H9 (cell line): ENCODE measurements at regions not wholly inside any gene's neighbourhood (a gene's known extent, or its start where the extent isn't known, plus 50 kb on each side); places are given as distances from the start of the nearest gene placed in this dataset.

ENCODE experiments used
- DNase-seq: peaks from one replicate; pipeline ENCODE4 v3.0.0-alpha.2; 2017
- H2AFZ ChIP-seq: one replicate; pipeline ENCODE4 v1.6.1; 2013; ENCODE audit warnings: mild to moderate bottlenecking, low read length, control low read depth, moderate library complexity
- H2AK5ac ChIP-seq: 2 replicates; pipeline ENCODE4 v1.6.1; 2013; ENCODE audit warnings: low read length, control low read depth, mixed read lengths; ENCODE audit not compliant: insufficient read length
- H2BK120ac ChIP-seq: one replicate; pipeline ENCODE4 v1.6.1; 2013; ENCODE audit warnings: low read depth, mild to moderate bottlenecking, low read length, control low read depth, inconsistent platforms; ENCODE audit not compliant: poor library complexity, severe bottlenecking
- H2BK12ac ChIP-seq: 2 replicates; pipeline ENCODE4 v1.6.1; 2013; ENCODE audit warnings: low read length, control low read depth, mixed read lengths, low read depth; ENCODE audit not compliant: insufficient read length
- H2BK15ac ChIP-seq: 2 replicates; pipeline ENCODE4 v1.6.1; 2013; ENCODE audit warnings: low read depth, low read length, control low read depth
- H2BK20ac ChIP-seq: one replicate; pipeline ENCODE4 v1.6.1; 2013; ENCODE audit warnings: low read depth, mild to moderate bottlenecking, low read length, control low read depth, inconsistent platforms; ENCODE audit not compliant: poor library complexity, severe bottlenecking
- H2BK5ac ChIP-seq: 2 replicates; pipeline ENCODE4 v1.6.1; 2013; ENCODE audit warnings: low read length, control low read depth, mixed read lengths; ENCODE audit not compliant: insufficient read length
- H3K14ac ChIP-seq: 2 replicates; pipeline ENCODE4 v1.6.1; 2013; ENCODE audit warnings: low read length, control low read depth; ENCODE audit not compliant: insufficient read depth
- H3K18ac ChIP-seq: 2 replicates; pipeline ENCODE4 v1.6.1; 2013; ENCODE audit warnings: low read depth, mild to moderate bottlenecking, mixed read lengths, low read length, control low read depth; ENCODE audit not compliant: insufficient read length
- H3K23ac ChIP-seq: 2 replicates; pipeline ENCODE4 v1.6.1; 2013; ENCODE audit warnings: low read length, control low read depth, mixed read lengths, low read depth; ENCODE audit not compliant: insufficient read length
- H3K23me2 ChIP-seq: 2 replicates; pipeline ENCODE4 v1.6.1; 2013; ENCODE audit warnings: low read depth, mild to moderate bottlenecking, mixed read lengths, low read length, control low read depth; ENCODE audit not compliant: insufficient read length, poor library complexity, severe bottlenecking
- H3K27ac ChIP-seq: 2 replicates; pipeline ENCODE4 v1.5.1; 2013; ENCODE audit warnings: low read length, control low read depth, mixed read lengths, low read depth; ENCODE audit not compliant: insufficient read length
- H3K27me3 ChIP-seq: 2 replicates; pipeline ENCODE4 v1.6.1; 2013; ENCODE audit warnings: low read length, control low read depth, inconsistent platforms; ENCODE audit not compliant: insufficient read depth
- H3K4ac ChIP-seq: 2 replicates; pipeline ENCODE4 v1.6.1; 2013; ENCODE audit warnings: low read depth, mild to moderate bottlenecking, control low read depth, inconsistent platforms, low read length, moderate library complexity
- H3K4me1 ChIP-seq: 2 replicates; pipeline ENCODE4 v1.6.1; 2013; ENCODE audit warnings: low read length, control low read depth, inconsistent platforms; ENCODE audit not compliant: insufficient read depth
- H3K4me2 ChIP-seq: 2 replicates; pipeline ENCODE4 v1.6.1; 2013; ENCODE audit warnings: low read length, control low read depth, mixed read lengths; ENCODE audit not compliant: insufficient read length, insufficient read depth
- H3K56ac ChIP-seq: 2 replicates; pipeline ENCODE4 v1.6.1; 2013; ENCODE audit warnings: low read depth, mild to moderate bottlenecking, mixed read lengths, low read length, control low read depth; ENCODE audit not compliant: insufficient read length
- H3K79me1 ChIP-seq: 2 replicates; pipeline ENCODE4 v1.6.1; 2013; ENCODE audit warnings: low read depth, mild to moderate bottlenecking, moderate library complexity, low read length, control low read depth, inconsistent platforms; ENCODE audit not compliant: insufficient read depth, poor library complexity, severe bottlenecking
- H3K79me2 ChIP-seq: 2 replicates; pipeline ENCODE4 v1.6.1; 2013; ENCODE audit warnings: low read length, control low read depth, inconsistent platforms; ENCODE audit not compliant: insufficient read depth
- H3K9ac ChIP-seq: 2 replicates; pipeline ENCODE4 v1.6.1; 2013; ENCODE audit warnings: low read length, control low read depth, mixed read lengths; ENCODE audit not compliant: insufficient read length; ENCODE audit errors: extremely low read depth
- H3K9me3 ChIP-seq: one replicate; pipeline ENCODE4 v1.6.1; 2013; ENCODE audit warnings: low read depth, low read length, inconsistent platforms; ENCODE audit not compliant: control insufficient read depth
- H3T11ph ChIP-seq: one replicate; pipeline ENCODE4 v1.6.1; 2013; ENCODE audit warnings: mild to moderate bottlenecking, low read length, control low read depth, inconsistent platforms
- H4K20me1 ChIP-seq: one replicate; pipeline ENCODE4 v1.6.1; 2013; ENCODE audit not compliant: control insufficient read depth, insufficient read length, insufficient read depth
- H4K5ac ChIP-seq: 2 replicates; pipeline ENCODE4 v1.6.1; 2013; ENCODE audit warnings: low read depth, mild to moderate bottlenecking, mixed read lengths, low read length, control low read depth; ENCODE audit not compliant: insufficient read length
- H4K8ac ChIP-seq: replicated peaks from 2 replicates; pipeline ENCODE4 v1.6.1; 2013; ENCODE audit warnings: low read length, control low read depth, mixed read lengths, low read depth; ENCODE audit not compliant: insufficient read length
- H4K91ac ChIP-seq: 2 replicates; pipeline ENCODE4 v1.6.1; 2013; ENCODE audit warnings: low read depth, mild to moderate bottlenecking, moderate library complexity, mixed read lengths, low read length, control low read depth; ENCODE audit not compliant: insufficient read length
- H3K27ac Mint-ChIP-seq, 3 experiments: 2 replicates in 2 of 3; 3 replicates in 1 of 3; pipeline ENCODE4 v1.8.0; 2020 to 2021; ENCODE audit warnings: mixed read lengths in 3 of 3, mild to moderate bottlenecking in 1 of 3, moderate library complexity in 1 of 3
- H3K27me3 Mint-ChIP-seq: 2 replicates; pipeline ENCODE4 v1.8.0; 2021; ENCODE audit warnings: low read depth, mild to moderate bottlenecking, moderate library complexity, mixed read lengths
- H3K36me3 Mint-ChIP-seq, 3 experiments: 2 replicates in 2 of 3; 3 replicates in 1 of 3; pipeline ENCODE4 v1.8.0; 2020 to 2021; ENCODE audit warnings: low read depth in 3 of 3, mixed read lengths in 3 of 3; ENCODE audit not compliant: insufficient read depth in 1 of 3
- H3K4me1 Mint-ChIP-seq, 2 experiments: 2 replicates each; pipeline ENCODE4 v1.8.0; 2020; ENCODE audit warnings: mixed read lengths in 2 of 2
- H3K4me3 Mint-ChIP-seq, 2 experiments: 2 replicates in 1 of 2; 3 replicates in 1 of 2; pipeline ENCODE4 v1.8.0; 2020 to 2021; ENCODE audit warnings: mild to moderate bottlenecking in 2 of 2, mixed read lengths in 2 of 2, moderate library complexity in 1 of 2
- H3K9me3 Mint-ChIP-seq, 2 experiments: 2 replicates in 1 of 2; 3 replicates in 1 of 2; pipeline ENCODE4 v1.8.0; 2020; ENCODE audit warnings: mild to moderate bottlenecking in 2 of 2, mixed read lengths in 2 of 2, moderate library complexity in 1 of 2
- CTCF ChIP-seq: fragments of 200-600 bp; sonication (generic); conservative IDR thresholded peaks from 3 replicates; pipeline ENCODE4 v1.8.0; 2021; ENCODE audit warnings: antibody characterized with exemption, mild to moderate bottlenecking
- WGBS: extraction: QIAGEN DNeasy Blood & Tissue Kit; methylation state at CpG from one replicate; pipeline ENCODE4 v1.1.7; 2013; ENCODE audit warnings: missing lambda C conversion rate, low lambda C conversion rate, mixed read lengths; ENCODE audit not compliant: insufficient read length; ENCODE audit errors: extremely low coverage; 5-methylcytosine and 5-hydroxymethylcytosine counted together

- Histone ChIP-seq H3K9ac (no peak overlapping the region), H3K79me1 (no peaks in the 10 kb centered on the region), H3K4me2 (no peak overlapping the region), H3K18ac (no peak overlapping the region), H3K9me3 (no peaks in the 10 kb centered on the region), H2BK120ac (no peak overlapping the region), H4K5ac (no peak overlapping the region), H2BK12ac (no peak overlapping the region), H3K27me3 (no peaks in the 10 kb centered on the region), H2BK20ac (no peak overlapping the region), H3K23ac (no peak overlapping the region), H4K20me1 (no peaks in the 10 kb centered on the region), H3K79me2 (no peaks in the 10 kb centered on the region), H3K4ac (no peak overlapping the region), H3K14ac (no peak overlapping the region), H2BK5ac (no peak overlapping the region), H4K8ac (no peak overlapping the region), H2AK5ac (no peak overlapping the region), H3K27ac (no peak overlapping the region), H3K23me2 (no peaks in the 10 kb centered on the region), H2AFZ (no peak overlapping the region), H4K91ac (no peak overlapping the region), H3K4me1 (peaks cover 4% of the 10 kb centered on the region; the same call in 1 of the 2 replicates), H3T11ph (no peak overlapping the region), H2BK15ac (no peak overlapping the region), H3K56ac (no peak overlapping the region)
- H3K9me3 Mint-ChIP-seq: no peaks in the 10 kb centered on the region
- H3K36me3 Mint-ChIP-seq: no peaks in the 10 kb centered on the region
- no CpG with 5 or more reads among the region's 5 CpGs for WGBS
- TF ChIP-seq CTCF: no peak
- no peak for DNase-seq
- H3K4me1 Mint-ChIP-seq: peaks cover 10 to 11% of the 10 kb centered on the region in 2 experiments
- H3K27ac Mint-ChIP-seq: no peak overlapping the region
- H3K27me3 Mint-ChIP-seq: no peaks in the 10 kb centered on the region
- H3K4me3 Mint-ChIP-seq: no peak overlapping the region
Observed at GRCh38 chr15:87416591-87417257, 839.8 kb downstream of the NTRK3 start.
